ENCODE measurements at regions not wholly inside any gene's neighbourhood (a gene's known extent, or its start where the extent isn't known, plus 50 kb on each side); places are given as distances from the start of the nearest gene placed in this dataset.

DNA sequence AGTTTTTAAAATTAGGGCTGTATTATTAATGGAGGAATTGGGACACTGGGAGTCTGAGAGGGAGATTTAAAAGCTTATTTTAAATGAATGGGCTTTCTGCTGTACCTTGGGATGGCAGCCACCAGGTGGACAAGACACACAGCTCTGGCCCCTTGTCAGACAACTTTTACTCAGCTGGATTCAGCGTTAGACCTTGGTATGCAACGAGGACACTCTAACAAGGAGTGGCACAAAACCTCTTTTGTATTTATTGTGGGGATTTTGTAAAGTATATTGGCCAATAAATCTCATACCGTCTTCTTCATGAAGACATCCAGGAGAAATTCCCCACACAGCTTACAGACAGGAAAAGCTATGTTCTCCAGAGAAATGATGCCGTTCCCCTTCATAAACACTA, 105.7 kb downstream of the LCA5 start:
- Histone ChIP-seq H3K4me3 (ENCODE audit: severe bottlenecking) (no peak overlapping the region), H3K9me3 (ENCODE audit: severe bottlenecking) (no peaks in the 10 kb centered on the region), H3K27ac (ENCODE audit: poor library complexity, severe bottlenecking) (no peak overlapping the region), H3K4me1 (ENCODE audit: insufficient read depth, poor library complexity, severe bottlenecking) (peaks cover 11% of the 10 kb centered on the region), H3K36me3 (ENCODE audit: low read depth) (no peaks in the 10 kb centered on the region), H3K27me3 (ENCODE audit: insufficient read depth, poor library complexity, severe bottlenecking) (no peaks in the 10 kb centered on the region)
- TF ChIP-seq, protein P1, sequence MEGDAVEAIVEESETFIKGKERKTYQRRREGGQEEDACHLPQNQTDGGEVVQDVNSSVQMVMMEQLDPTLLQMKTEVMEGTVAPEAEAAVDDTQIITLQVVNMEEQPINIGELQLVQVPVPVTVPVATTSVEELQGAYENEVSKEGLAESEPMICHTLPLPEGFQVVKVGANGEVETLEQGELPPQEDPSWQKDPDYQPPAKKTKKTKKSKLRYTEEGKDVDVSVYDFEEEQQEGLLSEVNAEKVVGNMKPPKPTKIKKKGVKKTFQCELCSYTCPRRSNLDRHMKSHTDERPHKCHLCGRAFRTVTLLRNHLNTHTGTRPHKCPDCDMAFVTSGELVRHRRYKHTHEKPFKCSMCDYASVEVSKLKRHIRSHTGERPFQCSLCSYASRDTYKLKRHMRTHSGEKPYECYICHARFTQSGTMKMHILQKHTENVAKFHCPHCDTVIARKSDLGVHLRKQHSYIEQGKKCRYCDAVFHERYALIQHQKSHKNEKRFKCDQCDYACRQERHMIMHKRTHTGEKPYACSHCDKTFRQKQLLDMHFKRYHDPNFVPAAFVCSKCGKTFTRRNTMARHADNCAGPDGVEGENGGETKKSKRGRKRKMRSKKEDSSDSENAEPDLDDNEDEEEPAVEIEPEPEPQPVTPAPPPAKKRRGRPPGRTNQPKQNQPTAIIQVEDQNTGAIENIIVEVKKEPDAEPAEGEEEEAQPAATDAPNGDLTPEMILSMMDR (IDR thresholded peaks at IDR 0.05; ENCODE audit: poor library complexity, severe bottlenecking) = peak; percentile 25
- DNase-seq (ENCODE audit: low spot score) = no peak
- peak; percentile 54; the same call in 1 of the 3 replicates for ATAC-seq (ENCODE audit: low read depth)

DNA sequence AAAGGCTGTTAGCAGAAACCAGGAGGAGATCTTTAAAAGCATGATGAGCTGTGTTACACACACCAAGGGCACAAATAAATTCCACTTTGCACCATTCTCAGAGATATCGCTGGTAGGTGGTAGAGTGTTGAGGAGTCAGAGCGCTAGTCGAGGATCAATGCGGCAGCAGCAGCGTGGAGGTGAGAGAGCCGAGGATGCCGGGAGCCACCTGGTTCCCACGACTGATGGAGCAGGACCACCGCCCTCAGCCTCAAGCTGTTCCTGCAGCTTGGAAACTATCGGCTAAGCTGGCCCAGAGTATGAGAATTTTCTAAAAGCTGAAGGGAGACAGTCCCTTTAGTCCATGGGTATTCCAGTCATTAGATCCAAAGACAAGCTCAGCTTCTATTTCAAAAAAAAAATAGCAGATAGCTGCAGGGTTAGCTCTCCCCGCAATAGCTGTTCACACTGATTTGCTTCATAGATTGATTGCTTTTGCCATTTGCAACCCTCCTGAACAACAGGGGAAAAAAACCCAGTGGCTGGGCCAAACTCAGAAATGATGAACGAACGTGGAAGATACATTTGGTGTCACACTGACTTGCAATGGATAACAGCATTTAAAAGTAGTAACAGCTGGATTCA, 106.2 kb downstream of the LCA5 start:
- TF ChIP-seq, protein P1 (IDR thresholded peaks at IDR 0.05; ENCODE audit: poor library complexity, severe bottlenecking) = no peak
- no peak overlapping the region for H3K27ac ChIP-seq (ENCODE audit: poor library complexity, severe bottlenecking)
- DNase-seq (ENCODE audit: low spot score) (no peak), ATAC-seq (ENCODE audit: low read depth) (no peak)
- no peaks in the 10 kb centered on the region for H3K27me3 ChIP-seq (ENCODE audit: insufficient read depth, poor library complexity, severe bottlenecking)
- H3K4me1 ChIP-seq (ENCODE audit: insufficient read depth, poor library complexity, severe bottlenecking) = peaks cover 5% of the 10 kb centered on the region
- no peaks in the 10 kb centered on the region for H3K36me3 ChIP-seq (ENCODE audit: low read depth)
- H3K9me3 ChIP-seq (ENCODE audit: severe bottlenecking) = no peaks in the 10 kb centered on the region
- H3K4me3 ChIP-seq (ENCODE audit: severe bottlenecking) = no peak overlapping the region

DNA sequence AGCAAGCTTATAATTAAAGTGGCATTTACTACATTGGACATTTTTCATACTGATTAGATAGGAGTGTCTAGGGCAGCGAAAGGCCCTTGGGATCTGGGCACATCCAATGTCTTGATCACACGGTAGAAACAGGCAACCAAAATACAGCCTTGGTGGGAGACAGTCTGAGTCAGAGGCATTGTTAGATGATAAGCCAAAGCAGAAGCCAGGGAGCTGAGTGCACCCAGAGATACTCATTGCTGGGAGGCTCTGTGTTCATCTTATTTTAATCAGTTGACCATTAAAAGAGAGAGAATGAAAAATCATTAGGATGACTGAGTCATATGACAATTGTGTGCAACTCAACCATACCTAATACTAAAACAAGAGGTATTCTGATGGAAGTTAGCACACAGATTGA, 109.5 kb downstream of the LCA5 start:
- H3K27ac ChIP-seq (ENCODE audit: poor library complexity, severe bottlenecking) = no peak overlapping the region
- ATAC-seq (ENCODE audit: low read depth) (no peak), DNase-seq (ENCODE audit: low spot score) (no peak)
- no peaks in the 10 kb centered on the region for H3K27me3 ChIP-seq (ENCODE audit: insufficient read depth, poor library complexity, severe bottlenecking)
- no peaks in the 10 kb centered on the region for H3K4me1 ChIP-seq (ENCODE audit: insufficient read depth, poor library complexity, severe bottlenecking)
- H3K4me3 ChIP-seq (ENCODE audit: severe bottlenecking) = no peak overlapping the region
- H3K36me3 ChIP-seq (ENCODE audit: low read depth) = no peaks in the 10 kb centered on the region
- TF ChIP-seq, protein P1 (IDR thresholded peaks at IDR 0.05; ENCODE audit: poor library complexity, severe bottlenecking) = no peak
- no peaks in the 10 kb centered on the region for H3K9me3 ChIP-seq (ENCODE audit: severe bottlenecking)

DNA sequence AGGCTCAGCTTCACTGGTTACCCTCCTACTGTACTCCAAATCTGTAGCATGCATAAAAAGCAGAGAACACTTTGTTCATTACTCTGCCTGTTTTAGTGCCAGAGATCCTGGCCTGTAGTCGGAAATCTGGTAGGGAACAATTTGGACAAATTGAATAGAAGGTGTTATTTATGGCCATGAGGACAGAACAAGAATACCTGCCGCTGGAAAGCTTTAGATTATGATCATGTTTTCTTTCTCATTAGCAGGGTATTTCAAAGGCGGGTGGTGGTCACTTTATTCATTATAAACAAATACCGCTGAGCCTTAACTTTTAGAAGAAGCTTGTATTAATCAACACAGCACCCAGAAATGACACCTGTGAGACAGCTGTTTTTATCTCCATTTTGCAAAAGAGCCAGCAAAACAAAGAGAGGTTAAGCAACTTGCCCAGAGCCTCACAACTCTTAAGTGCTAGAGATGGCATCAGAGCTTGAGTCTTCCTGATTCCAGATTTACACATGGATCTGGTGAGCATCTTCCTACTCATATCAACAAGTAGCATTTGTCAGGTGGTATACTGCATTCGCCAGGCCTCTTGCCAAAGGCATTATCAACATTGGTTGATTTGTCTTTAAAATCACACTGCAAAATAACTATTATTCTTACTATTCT, 110.5 kb downstream of the LCA5 start:
- no peak overlapping the region for H3K4me3 ChIP-seq (ENCODE audit: severe bottlenecking)
- no peak for DNase-seq (ENCODE audit: low spot score)

More for the DNA sequence above, 110.5 kb downstream of the LCA5 start:
- no peak for ATAC-seq (ENCODE audit: low read depth)
- Histone ChIP-seq H3K27ac (ENCODE audit: poor library complexity, severe bottlenecking) (no peak overlapping the region), H3K36me3 (ENCODE audit: low read depth) (no peaks in the 10 kb centered on the region), H3K27me3 (ENCODE audit: insufficient read depth, poor library complexity, severe bottlenecking) (no peaks in the 10 kb centered on the region), H3K4me1 (ENCODE audit: insufficient read depth, poor library complexity, severe bottlenecking) (peaks cover 3% of the 10 kb centered on the region), H3K9me3 (ENCODE audit: severe bottlenecking) (no peaks in the 10 kb centered on the region)
- TF ChIP-seq, protein P1 (IDR thresholded peaks at IDR 0.05; ENCODE audit: poor library complexity, severe bottlenecking) = no peak

All from RWPE2 (cell line).